GM19455 (cell line): ENCODE measurements at regions not wholly inside any gene's neighbourhood (a gene's known extent, or its start where the extent isn't known, plus 50 kb on each side); places are given as distances from the start of the nearest gene placed in this dataset.

ENCODE experiments used
- ATAC-seq: cut with Tn5 transposase; IDR thresholded peaks from one replicate; pipeline ENCODE4 v1.9.1; 2021; ENCODE audit not compliant: unreplicated experiment

DNA sequence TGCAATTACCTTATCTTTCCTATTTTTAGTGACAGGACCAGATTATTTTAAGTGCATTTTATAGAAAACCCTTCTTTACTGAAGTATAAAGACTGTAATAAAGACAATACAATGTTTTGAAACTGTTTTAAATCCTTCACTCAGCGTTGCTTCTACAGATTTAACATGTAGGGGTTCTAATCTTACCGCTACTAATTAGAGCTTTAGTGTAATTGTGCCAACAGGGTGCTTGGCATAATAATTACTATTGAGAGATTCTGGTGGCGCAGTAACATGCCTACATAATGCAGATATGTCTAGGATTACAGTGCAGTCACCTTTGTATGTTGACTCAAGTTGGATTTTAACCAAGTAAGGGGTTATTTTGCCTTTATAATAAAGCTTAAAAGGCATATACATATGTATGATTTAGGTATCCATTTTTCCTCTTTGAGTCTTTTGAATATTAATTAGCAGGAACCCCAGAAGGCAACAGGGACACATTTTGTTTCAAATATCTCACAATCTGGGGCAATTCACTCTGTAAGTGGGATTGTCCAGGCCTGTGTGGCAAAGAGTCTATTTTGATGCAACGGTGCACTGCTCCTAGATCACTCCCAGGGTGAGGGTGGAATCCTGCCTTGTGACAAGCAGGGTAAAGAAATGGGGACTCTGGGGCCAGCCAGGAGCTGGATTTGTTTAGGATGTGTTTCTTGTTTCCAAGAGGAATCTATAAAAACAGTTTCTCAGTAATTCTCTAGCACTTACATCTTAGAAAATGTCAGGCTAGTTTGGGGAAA is 604.7 kb upstream of the SALL1 start:
- ATAC-seq = no peak

DNA sequence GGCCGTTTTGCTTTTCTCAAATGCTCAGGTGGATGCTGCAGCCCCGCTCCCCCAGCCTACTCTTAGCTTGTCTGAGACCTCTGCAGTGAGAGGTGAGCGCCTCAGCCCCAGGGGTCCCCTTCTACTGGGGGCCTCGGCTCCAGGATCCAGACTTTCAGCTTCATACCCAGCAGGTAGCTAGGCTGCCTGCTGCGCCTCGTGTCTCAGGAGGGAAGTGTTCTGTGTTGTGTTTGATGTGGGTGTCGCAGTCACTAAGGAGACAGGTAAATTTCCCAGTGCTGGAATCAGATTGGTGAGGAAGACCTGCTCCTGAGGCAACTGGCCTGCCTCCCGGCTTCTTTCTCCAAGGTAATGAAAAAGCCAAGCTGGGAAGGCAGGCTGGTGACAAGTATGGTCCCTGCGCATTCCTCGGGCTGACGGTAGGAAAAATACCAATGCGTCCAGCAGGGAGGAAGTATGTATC is 604.0 kb upstream of the SALL1 start:
- ATAC-seq = no peak

DNA sequence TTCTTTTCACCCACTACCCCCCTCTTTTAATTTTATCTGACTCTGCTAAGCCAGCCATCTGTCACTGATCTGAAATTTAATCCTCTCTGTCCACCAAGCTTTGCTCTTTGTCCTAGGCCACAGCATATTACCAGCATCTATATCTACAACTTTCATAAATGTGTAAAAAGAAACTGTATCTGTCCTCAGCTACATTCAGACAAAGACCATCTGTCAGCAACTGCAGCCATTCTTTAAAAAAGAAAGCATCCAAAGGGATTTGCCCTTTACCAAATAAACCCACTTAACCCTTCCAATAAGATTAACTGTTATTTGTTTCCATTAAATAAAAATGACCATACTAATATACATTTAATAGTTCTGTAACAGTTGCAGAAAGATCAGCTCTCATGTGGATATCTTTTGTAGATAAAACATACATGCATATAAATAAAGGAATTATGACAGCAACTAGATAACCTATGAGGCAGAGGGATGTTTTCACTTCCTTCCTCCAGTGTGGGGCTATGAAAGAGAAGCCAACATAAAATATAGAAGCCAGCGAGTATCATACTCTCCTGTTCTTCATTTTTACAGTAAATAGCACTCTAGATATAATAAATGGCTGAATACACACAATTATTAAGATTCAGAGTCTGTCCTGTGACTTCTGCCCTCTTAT is 602.5 kb upstream of the SALL1 start:
- no peak for ATAC-seq

DNA sequence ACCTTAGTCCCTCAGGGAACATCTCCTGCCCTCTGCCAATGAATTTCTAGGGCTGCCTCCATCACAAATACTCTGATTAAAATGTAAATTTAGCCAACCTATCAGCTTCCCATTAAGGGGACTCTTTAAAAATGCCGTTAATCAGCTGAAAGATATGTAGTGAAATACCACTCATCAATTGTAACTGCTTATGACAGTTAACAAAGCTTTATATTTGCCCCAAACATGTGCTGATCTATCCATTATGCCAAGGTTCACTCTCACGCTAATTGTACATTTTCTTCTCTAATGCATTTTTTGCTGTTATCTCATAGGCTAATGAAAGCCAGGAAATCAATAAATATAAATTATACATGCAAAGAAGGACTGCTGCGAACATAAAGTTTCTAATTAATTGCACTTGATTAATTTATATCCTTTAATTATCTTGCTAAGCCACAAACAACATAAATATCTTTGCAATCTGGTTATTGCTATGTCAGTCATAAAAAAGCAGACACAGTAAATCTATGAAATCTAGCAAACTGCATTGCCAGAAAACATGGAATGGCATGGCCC is 601.4 kb upstream of the SALL1 start:
- no peak for ATAC-seq

DNA sequence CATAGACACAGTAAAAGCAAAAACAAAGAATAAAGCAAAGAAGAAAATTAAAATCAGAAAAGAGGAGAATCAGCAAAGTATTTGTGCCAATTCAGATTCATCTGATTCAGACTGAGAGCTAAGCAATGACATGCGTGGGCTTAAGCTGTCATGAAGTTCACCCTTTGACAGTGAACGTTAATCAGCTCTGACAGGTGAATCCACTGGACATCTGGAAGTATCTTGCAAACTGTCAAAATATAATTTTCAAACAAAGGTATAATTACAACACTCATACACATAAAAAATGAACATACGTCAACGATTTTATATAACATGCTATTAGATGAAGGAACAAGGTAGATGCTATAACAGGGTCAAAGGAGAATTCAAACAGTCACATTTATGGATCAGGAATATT is 596.3 kb upstream of the SALL1 start:
- no peak for ATAC-seq

DNA sequence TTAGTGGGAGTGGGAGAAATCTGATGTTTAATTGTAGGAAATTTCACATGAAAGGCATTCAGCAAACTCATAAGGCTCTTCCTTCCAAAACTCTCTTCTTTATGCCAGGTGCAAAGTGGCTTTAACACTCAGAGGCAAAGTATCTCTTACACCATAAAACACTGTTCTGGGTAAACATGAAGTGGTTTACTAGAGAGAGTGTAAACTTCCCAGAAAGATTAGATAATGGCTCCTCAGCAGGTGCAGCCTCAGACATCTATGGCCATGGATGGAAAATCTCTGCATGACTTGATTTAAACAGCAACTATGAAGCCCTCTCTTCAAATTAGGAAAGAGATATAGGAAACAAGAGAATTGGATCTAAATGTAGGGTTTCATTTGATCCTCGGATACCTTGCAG is 583.1 kb upstream of the SALL1 start:
- no peak for ATAC-seq

DNA sequence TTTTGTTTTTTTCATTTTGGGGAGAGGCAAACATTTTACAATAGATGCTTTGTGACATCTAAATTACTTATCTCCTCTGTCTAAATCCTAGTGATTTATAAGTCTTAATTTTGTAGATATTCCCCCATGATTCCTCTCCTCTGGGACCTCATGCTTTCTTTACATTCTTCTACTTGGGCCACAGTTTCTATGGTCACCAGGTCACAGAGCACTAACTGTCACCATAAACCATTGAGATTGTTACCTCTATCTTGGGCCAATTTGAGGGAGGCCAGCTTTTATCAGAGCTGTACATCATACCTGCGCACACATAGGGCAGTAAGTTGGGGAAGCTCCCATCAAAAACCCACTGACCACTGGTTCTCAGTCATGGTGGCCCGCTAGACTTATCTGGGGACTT is 582.1 kb upstream of the SALL1 start:
- no peak for ATAC-seq

DNA sequence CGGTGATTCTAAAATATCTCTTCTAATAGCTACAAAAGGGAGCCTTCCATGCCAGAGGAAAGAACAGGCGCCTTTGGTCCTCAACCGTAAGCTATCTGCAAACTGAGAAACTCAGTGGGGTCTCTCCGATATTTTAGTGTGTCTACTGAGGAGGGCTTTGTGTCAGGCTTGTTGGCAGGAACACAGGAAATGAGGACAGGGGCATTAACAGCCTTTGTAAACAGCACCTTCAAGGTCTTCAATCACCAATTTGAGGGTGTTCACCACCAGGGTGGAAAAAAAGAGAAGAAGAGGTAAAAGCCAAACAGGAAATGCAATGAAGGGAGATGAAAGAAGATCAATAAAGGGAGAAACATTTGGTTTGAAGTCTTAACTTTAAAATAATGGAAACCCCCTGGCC is 580.1 kb upstream of the SALL1 start:
- ATAC-seq = no peak

DNA sequence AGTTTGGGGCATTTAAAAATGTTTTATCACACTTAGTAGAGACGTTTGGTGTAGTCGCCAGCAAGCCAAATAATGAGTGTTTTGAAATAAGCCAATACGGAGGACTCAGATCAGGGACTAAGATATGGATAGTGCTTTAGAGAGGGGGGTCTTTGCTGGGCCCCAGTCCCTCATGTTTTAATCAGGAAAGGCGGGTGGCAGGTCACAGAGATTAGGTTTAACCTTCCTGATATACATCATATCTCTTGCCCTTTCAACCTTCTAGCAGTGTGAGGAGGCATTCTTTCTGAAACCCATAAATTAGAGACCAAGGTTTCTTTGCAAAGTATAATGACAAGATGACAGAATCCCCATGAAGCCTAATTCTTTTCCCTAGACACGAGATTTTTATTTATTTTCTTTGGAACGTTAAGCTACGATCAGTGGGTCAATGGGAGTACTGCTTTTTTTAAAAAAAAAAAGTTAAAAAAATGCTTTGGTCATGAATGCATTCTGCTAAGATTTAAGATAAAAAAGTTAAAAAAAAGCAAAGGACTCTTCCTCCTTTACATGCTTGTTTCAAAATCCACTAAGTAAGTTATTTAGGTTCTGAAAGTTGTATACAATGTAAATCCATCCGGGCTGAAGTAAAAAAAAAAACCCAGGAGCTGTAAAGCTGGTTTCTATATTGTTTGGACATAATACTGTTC is 572.1 kb upstream of the SALL1 start:
- no peak for ATAC-seq

DNA sequence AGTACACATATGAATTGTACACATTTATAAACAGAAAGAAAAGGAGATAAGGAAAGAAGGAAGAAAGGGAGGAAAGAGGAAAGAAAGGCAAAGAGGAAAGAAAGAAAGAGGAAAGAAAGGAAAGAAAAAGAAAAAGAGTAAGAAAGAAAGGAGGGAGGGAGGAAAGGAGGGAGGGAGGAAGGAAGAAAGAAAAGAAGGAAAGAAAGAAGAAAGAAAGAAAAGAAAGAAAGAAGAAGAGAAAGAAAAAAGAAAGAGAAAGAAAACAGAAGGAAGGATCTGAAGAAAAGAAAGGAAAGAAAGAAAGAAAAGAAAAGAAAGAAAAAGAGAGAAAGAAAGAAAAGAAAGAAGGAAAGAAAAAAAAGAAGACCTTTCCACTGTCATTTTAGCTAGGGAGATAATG is 571.4 kb upstream of the SALL1 start:
- no peak for ATAC-seq

DNA sequence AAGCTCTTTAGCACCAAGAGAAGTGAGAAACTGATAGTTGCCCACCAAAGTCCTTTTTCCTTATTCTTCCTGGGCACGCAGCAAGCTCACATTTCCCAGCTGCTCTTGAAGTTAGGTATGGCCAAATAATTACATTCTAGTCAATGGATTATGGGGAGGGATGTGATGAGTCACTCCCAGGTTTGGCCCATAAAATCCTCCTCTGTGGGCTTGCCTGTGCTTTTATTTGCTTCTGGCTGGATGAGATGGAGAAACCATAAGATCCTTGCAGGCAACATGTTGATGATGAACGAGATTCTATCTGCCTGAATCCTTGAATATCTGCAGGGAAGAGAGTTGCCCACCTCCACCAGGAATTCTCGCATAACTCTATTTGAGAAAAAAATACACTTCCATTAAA is 568.3 kb upstream of the SALL1 start:
- ATAC-seq = no peak

DNA sequence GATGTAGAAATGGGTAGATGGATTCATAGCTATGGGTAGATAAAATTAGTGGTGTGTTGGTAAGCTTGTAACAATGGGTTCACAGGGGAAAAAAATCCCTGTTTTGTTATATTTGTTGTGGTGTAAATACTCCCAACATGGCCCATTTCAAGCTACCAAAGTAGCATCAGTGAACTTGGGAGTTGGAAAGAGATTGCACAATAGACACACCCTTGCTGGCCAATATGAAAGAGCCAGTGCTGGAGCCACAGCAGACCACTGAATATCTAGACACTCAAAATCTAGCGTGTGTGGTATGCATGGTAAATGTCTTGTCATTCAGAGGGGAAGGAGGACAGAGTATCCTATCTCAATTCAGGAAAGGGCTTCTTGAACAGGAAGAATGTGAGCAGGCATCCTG is 565.1 kb upstream of the SALL1 start:
- no peak for ATAC-seq

DNA sequence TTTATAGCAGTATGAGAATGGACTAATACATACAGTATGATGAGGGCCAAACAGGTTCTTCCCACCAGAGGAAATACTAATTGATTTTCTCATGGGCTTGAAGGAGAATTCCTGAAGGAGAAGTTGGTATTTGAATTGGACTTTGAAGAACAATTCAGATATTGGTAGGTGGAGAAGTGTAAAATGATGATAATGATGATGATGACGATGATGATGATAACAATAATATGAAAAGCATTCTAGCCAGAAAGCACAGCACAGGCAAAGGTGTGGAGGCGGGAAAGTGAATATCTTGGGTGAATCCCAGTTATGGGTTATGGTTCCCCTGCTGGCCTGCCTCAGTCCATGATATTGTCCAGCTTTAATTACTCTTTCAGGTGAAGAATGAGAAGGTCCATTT is 562.4 kb upstream of the SALL1 start:
- ATAC-seq = no peak

DNA sequence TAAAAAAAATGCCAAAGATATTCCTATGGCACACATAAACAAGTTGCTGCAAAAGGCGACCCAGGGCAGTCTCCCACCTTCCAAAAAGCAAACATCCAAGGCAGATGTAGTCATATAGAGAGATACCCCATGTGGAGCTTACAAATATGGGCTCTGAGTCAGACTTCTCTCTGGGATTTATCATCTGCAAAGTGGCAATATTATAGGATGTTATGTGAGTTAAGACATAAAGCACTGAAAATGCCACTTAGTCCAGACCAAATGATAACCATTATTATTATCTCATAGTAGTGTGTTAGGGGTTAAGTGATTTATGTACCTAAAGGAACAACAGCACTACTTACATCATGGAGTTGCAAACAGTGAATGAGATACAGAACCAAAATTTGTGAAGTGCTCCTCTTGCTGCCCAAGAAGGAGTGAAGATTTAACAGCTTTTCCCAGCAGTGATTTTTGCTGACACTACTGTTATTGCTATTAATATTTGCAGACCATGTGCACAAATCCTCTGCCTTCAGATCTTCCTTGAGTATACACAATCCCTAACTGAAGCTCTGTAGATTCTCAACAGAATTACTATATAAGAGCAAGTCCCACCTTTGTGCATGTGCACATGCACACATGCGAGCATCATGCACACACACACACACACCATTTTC is 560.0 kb upstream of the SALL1 start:
- no peak for ATAC-seq

DNA sequence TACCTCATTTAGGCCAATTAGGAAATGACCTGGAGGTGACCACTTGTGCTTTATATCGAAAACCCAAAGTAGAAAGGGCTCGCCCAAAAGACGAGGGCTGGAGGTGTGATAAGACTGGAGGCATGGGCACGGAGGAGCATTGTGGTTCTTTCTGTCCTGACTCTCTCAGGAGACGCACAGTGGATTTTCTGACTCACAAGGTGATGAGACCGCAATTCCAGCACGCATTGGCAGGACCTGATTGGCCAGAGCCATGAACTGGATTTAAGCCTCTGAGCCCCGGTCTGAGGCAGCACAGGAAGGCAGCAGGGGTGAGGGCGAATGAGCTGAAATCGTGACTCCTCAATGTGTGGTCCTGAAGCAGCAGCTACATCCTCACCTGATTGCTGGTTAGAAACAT is 559.1 kb upstream of the SALL1 start:
- ATAC-seq = no peak

DNA sequence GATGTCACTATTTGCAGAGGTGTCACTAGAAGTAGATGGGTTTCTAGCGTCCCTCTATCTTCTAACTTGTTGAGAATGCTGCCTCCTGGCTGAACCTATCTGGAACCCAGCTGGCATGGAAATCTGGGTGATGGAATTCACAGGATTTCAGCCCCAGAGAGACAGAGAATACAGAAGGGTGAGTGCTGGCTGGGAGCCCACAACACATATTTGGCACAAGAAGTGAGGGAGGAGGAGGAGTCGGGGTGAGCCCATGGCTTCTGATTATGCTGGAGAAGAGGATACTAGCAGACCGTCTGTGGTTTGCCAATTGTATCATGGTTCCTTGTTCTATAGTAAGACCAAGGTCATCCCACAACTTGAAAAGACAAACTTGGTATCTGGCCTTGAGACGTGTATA is 557.8 kb upstream of the SALL1 start:
- no peak for ATAC-seq

DNA sequence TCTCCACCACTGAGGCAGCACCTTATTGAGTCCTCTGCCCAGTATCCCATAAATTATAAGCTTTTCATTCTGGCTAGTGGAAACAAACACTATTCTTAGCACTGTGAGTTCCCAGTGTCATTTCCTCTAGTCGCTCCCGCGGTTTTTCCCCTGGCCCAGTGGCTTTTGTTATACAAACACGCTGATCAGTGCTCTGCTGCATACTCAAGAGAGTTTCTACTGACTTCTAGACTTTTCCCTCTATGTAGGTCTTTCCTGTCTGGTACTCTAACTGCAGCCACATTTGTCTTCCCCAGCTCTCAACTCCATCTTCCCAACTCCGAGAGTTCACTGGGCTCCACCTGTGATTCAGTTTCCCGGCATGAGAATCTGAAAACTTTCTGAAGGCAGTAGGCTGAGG is 556.6 kb upstream of the SALL1 start:
- no peak for ATAC-seq

DNA sequence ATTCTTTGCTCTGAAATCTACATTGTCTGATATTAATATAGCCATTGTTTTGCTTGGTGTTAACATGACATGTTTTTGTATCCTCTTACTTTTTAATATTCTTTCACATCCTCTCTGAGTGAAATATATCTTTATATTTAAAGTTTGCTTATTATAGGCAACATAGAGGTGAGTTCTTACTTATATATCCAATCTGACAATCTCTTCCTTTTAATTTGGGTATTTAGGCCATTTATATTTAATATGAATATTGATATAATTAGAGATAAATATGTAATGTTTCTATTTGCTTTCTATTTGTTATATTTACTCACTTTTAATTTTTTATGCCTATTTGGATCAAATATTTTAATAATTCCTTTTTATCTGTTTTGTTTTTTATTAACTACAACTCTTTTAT is 554.1 kb upstream of the SALL1 start:
- ATAC-seq = no peak

DNA sequence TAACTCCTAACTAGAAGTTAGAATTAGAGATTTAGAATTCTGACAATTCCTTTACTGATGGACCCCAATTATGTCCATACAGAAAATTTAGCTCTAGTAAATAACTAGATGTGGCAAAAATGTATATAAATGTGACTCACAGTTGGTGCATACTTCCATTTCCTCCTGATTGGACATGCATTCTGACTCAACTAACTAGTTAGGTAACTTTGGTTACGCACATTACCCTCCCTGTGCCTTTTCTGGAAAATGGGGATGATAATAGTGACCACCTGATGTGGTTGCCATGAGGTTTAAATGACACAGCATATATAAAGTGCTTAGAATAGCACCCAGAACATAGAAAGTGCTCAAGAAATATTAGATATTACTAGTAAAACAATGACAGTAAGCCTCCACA is 550.0 kb upstream of the SALL1 start:
- no peak for ATAC-seq

DNA sequence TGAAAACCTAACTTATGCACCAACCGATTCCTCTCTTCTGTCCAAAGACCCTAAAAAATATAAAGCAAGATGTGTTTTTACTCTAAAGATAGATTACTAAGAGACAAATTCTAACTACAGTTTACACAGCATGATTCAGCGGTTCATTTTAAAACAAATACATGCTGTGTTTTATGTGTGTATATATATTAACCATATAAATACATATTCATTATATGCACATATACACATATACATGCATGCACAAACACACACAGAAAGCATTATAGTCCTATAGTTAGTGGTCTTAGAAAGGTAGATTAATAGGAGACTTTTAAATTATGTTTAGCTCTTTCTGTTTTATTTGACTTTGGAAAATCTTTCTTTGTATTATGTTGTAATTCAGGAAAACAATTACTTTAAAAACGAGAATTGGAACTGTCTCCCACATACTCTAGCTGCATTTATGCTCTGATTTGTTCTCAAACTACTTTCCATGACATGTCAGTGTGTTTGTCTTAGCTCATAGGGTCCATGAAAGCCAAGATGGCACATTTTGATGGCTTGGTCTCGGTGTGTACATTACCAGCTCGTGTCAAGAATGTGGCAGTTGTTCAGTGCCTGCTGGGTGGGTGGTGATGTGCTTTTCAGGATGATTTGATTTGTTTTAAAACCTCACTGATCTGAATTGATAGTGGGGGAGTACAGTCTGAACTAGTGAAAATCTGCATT is 548.8 kb upstream of the SALL1 start:
- ATAC-seq = no peak

DNA sequence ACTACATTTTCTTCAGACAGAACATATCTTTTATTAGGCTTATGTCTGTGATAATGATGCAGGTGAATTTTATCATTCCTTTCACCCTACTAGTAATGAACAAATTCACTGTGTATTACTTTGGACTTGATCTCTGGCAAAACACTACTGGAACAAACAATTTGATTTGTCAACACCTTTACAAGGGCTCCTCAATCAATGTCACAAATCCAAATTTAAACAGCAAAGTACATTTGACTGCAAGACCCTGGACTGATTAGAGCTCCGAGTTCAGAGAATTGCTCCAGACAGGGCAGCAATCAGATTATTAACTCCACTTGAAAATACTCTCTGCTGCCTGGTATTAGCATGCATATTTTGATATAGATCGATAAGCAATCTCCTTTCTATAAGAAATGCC is 547.6 kb upstream of the SALL1 start:
- ATAC-seq = no peak
